Heart right ventricle (tissue), 16 donors: ENCODE measurements at regions not wholly inside any gene's neighbourhood (a gene's known extent, or its start where the extent isn't known, plus 50 kb on each side); places are given as distances from the start of the nearest gene placed in this dataset.

ENCODE experiments used
- ATAC-seq, 8 donors: fragments of 200-7000 bp; cut with Tn5 transposase; one replicate each; pipeline ENCODE4 v1.9.1; 2020; ENCODE audit warnings: mild to moderate bottlenecking in 8 of 8, moderate library complexity in 8 of 8, moderate number of reproducible peaks in 1 of 8
- DNase-seq, 2 donors: peaks; one replicate each; pipeline ENCODE4 v3.0.0-alpha.2; 2020
- H3K27ac ChIP-seq, 10 donors: fragments of 200-600 bp; sonication (generic) in 2 of 10; one replicate each; pipeline versions ENCODE4 v1.5.0 to v1.8.0; 2020 to 2022; ENCODE audit warnings: mild to moderate bottlenecking in 3 of 10
- H3K27me3 ChIP-seq, 7 donors: fragments of 200-600 bp; one replicate each; pipeline ENCODE4 v1.8.0; 2021 to 2022; ENCODE audit warnings: mild to moderate bottlenecking in 2 of 7
- H3K36me3 ChIP-seq, 9 donors: fragments of 200-600 bp; sonication (generic) in 1 of 9; one replicate each; pipeline versions ENCODE4 v1.5.0 to v1.8.0; 2020 to 2022; ENCODE audit warnings: mild to moderate bottlenecking in 2 of 9
- H3K4me1 ChIP-seq, 9 donors: fragments of 200-600 bp; sonication (generic) in 1 of 9; one replicate each; pipeline versions ENCODE4 v1.5.0 to v1.8.0; 2020 to 2022; ENCODE audit warnings: mild to moderate bottlenecking in 4 of 9
- H3K4me3 ChIP-seq, 10 donors: fragments of 200-600 bp; sonication (generic) in 2 of 10; one replicate each; pipeline versions ENCODE4 v1.5.0 to v1.8.0; 2020 to 2022; ENCODE audit warnings: mild to moderate bottlenecking in 7 of 10, moderate library complexity in 2 of 10
- H3K9me3 ChIP-seq, 11 donors: fragments of 200-600 bp in 10 of 11; sonication (generic) in 2 of 11; one replicate each; pipeline versions ENCODE4 v1.5.0 to v1.8.0; 2013 to 2022; ENCODE audit warnings: mild to moderate bottlenecking in 2 of 11, control low read depth in 1 of 11, moderate library complexity in 1 of 11
- CTCF ChIP-seq, 9 donors: fragments of 200-600 bp; sonication (generic) in 2 of 9; IDR thresholded peaks; one replicate each; pipeline versions ENCODE4 v1.5.0 to v1.8.0; 2021 to 2022; ENCODE audit warnings: antibody characterized with exemption in 9 of 9, mild to moderate bottlenecking in 5 of 9, moderate library complexity in 1 of 9
- WGBS, 2 donors: extraction: QIAGEN DNeasy Blood & Tissue Kit; methylation state at CpG; one replicate each; pipeline ENCODE4 v1.1.7; 2013; ENCODE audit warnings: inconsistent platforms in 1 of 2; 5-methylcytosine and 5-hydroxymethylcytosine counted together
- intact Hi-C, 10 donors: fragments of 100-400 bp; cut with DNase I; formaldehyde crosslinking; loops; one replicate each; pipeline versions ENCODE4 v1.11.1 to v1.14.2; 2022
- donor health status: Arrhythmogenic right ventricular cardiomyopathy.
- donor health status: ischemic (EF 13 %, LVEDD 7.1; RV severe dilation, severe dysfunction).
- donor health status: healthy with polysubstance abuse.
- donor health status: DM: no; HTN: yes; CAD: no.
- donor health status: DM: no; HTN: no; CAD: no.
- donor health status: ischemic (EF 25% LVEDD 6.9; RV normal size, moderate dysfunction).
- donor health status: ischemic (EF 25% LVEDD 5.7; RV mildly dilated, moderate dysfunction).
- donor health status: healthy.
- donor health status: DM: yes; HTN: yes; CAD: no.
- donor health status: Ischemic cardiomyopathy.
- donor health status: ischemic (EF 35%, LVEDD 5.7; RV mildly dilated, moderate dysfunction).
- donor health status: nonischemic (EF 11% LVEDD 7.7; RV severe dilation, severe dysfunction).
- donor health status: DM: yes; HTN: yes; CAD: no.
- donor health status: PGD.
- donor health status: ischemic (EF 29% LVEDD 5.4; RV normal size, mild dysfunction).
- donor health status: nonischemic (EF 23%, LVEDD 6.1; RV moderate dilation, normal function).

GRCh38 chr1:173295995-173296394 is 88.9 kb upstream of the TNFSF4 start:
- ATAC-seq (peak in 1 of 8 donors; percentile 39), DNase-seq (no peak)
- H3K9me3 ChIP-seq = no peaks in the 10 kb centered on the region
- H3K36me3 ChIP-seq = no peaks in the 10 kb centered on the region
- 88 to 93% methylated on average over 1 of the region's 1 CpG for WGBS, 2 donors
- no peak overlapping the region for H3K27ac ChIP-seq
- H3K4me3 ChIP-seq = no peak overlapping the region
- intact Hi-C loops = no loop called here
- no peaks in the 10 kb centered on the region for H3K27me3 ChIP-seq
- peaks cover 0 to 21% (median 0%) of the 10 kb centered on the region in 9 donors for H3K4me1 ChIP-seq
- no peak for TF ChIP-seq CTCF (IDR thresholded peaks at IDR 0.05)

- Histone ChIP-seq H3K9me3 (no peaks in the 10 kb centered on the region), H3K36me3 (no peaks in the 10 kb centered on the region), H3K4me3 (no peak overlapping the region), H3K4me1 (peaks cover 0 to 21% (median under 1%) of the 10 kb centered on the region in 9 donors), H3K27ac (no peak overlapping the region), H3K27me3 (no peaks in the 10 kb centered on the region)
- WGBS, 2 donors = 83 to 89% methylated on average over 4 of the region's 4 CpGs
- no peak for TF ChIP-seq CTCF (IDR thresholded peaks at IDR 0.05)
- DNase-seq = no peak
- ATAC-seq = no peak
- intact Hi-C loops = no loop called here
These were observed 90.8 kb upstream of the TNFSF4 start for GRCh38 chr1:173297798-173298391.

GRCh38 chr1:173300061-173301044 is 93.2 kb upstream of the TNFSF4 start:
- intact Hi-C loops = no loop called here
- no peak for TF ChIP-seq CTCF (IDR thresholded peaks at IDR 0.05)
- no peak overlapping the region for H3K27ac ChIP-seq
- peaks cover 0 to 17% (median 7%) of the 10 kb centered on the region in 9 donors for H3K4me1 ChIP-seq
- DNase-seq (no peak), ATAC-seq (no peak)
- no peaks in the 10 kb centered on the region for H3K36me3 ChIP-seq
- no peak overlapping the region for H3K4me3 ChIP-seq
- WGBS, 2 donors = 66 to 72% methylated on average over 5 of the region's 5 CpGs
- H3K9me3 ChIP-seq = no peaks in the 10 kb centered on the region
- no peaks in the 10 kb centered on the region for H3K27me3 ChIP-seq

- intact Hi-C loops = no loop called here
- WGBS, 2 donors = 93 to 98% methylated on average over 1 of the region's 1 CpG
- no peak for DNase-seq
- Histone ChIP-seq H3K9me3 (no peaks in the 10 kb centered on the region), H3K4me1 (peaks cover 0 to 9% (median 6%) of the 10 kb centered on the region in 9 donors), H3K36me3 (no peaks in the 10 kb centered on the region), H3K27ac (no peak overlapping the region), H3K27me3 (no peaks in the 10 kb centered on the region), H3K4me3 (no peak overlapping the region)
- no peak for TF ChIP-seq CTCF (IDR thresholded peaks at IDR 0.05)
- no peak for ATAC-seq
These were observed 94.4 kb upstream of the TNFSF4 start for GRCh38 chr1:173301507-173301906.
